GM21737 (cell line): ENCODE measurements at regions not wholly inside any gene's neighbourhood (a gene's known extent, or its start where the extent isn't known, plus 50 kb on each side); places are given as distances from the start of the nearest gene placed in this dataset.
"Not testable (repeated sequence)": the region's sequence is repeated elsewhere in the genome, so short reads cannot be mapped to it uniquely, and the experiment has no call there.

ENCODE experiments used
- ATAC-seq: cut with Tn5 transposase; IDR thresholded peaks from one replicate; pipeline ENCODE4 v1.9.1; 2021; ENCODE audit warnings: mild to moderate bottlenecking, moderate library complexity; ENCODE audit not compliant: unreplicated experiment

DNA sequence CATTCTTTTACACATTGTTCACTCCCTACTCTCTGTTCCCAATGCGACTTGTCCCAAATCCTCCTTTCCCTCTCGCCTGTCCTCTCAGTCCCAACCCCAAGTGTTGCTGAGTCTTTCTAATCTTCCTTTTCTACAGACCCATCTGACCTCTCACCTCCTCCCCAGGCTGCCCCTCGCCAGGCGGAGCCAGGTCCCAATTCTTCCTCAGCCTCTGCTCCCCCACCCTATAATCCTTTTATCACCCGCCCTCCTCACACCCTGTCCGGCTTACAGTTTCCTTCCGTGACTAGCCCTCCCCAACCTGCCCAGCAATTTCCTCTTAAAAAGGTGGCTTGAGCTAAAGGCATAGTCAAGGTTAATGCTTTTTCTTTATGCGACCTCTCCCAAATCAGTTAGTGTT lies 373.4 kb downstream of the RND3 start:
- not testable (repeated sequence) for ATAC-seq

DNA sequence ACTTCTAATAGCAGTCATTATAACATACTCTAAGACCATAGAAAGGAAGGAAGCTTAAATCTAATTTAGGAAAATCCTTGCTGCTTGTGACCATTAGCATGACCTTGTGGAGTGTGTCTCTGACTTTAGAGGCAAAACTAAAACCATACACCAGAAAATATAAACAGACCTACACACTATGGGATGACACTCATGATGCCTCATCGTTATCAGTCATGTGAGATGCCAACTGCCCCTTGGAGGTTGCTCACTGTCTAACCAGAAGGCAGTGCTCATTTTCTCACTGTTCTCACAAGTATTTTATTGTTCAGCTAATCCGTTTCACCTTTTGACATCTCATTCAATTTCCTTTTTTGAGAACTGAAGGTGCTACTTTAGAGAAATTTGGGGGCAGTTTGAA lies 376.9 kb downstream of the RND3 start:
- no peak for ATAC-seq

DNA sequence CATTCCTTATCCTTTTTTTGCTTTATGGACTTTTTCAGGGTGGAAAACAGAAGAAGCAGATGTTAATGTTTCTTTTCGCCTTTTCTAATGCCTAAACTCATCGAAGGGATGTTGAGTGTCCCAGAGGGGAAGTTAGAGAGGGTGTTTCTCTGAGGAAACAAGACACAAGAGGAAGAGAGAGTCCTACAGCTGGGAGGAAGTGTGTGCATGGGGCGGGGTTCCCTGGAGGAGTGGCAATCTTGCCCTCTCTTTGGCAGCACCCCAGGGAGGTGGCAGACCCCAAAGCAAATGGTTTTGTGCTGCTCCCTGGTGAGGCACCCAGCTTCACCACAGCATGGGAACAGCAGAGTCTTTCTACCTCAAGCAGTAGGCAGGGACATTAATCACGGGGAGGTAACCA lies 377.6 kb downstream of the RND3 start:
- ATAC-seq: no peak

DNA sequence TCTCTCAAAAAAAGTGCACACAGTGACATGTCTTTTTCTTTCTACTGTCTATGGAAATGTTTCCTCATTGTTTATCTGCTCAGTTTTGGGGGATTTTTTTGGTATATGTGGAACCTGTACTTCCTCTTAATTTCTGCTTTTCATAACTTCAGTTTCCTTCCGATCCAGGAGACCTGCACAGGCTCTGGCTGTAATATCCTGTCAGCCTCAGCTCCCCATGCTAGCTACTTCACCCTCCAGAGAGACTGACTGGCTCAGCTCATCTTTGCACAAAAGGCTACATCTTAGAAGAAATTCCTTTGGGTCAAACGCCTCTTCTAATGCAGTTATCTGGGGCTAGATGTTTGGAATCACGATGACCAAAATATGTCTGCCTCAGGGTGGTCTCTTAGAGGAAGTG lies 378.4 kb downstream of the RND3 start:
- no peak for ATAC-seq

DNA sequence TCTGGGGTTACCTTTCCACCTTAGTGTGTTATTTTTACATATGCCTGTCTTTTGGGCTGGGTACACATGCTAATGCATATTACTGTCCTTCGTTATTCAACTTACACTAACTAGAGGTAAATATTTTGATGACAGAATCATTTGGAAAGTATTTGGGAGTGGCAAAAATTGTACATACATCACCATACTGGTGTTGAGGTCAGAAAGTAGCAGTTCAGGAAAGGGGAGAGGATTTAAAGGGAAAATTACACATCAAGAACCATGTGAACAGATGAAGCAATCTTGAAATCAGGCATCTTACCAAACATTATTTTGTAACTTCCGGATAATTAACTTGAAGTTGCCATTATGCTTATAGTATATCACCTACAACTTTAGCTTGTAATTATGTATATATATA lies 379.7 kb downstream of the RND3 start:
- no peak for ATAC-seq

DNA sequence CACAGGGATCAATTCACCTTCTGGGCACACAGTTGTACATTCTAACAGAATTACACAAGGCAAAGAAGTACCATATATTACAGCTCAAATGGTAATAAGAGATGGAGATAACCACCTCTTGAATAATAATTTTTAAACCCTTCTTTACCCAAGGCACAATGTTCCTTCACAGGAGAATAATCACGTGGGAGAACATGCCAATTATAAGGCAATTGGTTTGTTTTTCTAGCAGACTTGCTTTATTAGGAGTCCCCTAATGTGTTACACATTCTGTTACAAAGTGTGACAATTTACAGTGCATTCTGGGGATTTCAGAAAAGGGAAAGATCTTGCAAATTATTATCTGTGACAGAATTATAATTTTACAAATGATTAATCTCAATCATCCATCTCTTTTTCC lies 380.3 kb downstream of the RND3 start:
- no peak for ATAC-seq

DNA sequence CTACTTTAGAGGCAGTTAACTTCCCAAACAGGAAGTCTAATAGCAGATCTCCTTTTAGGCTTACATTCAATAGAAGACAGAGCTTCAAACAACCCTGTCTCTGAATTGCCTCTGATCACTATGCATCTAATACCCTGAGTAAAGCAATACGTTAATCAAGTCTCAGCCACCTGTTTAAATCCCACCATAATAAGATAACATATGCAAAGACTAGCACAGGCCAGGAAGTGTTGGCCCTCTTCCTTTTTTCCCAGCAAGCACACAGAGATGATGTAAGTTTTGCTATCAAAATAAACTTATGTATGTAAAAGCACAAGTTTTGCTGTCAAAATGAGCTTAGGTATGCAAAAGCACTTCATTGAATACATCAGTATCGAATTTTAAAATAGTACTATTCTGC lies 385.5 kb downstream of the RND3 start:
- no peak for ATAC-seq

DNA sequence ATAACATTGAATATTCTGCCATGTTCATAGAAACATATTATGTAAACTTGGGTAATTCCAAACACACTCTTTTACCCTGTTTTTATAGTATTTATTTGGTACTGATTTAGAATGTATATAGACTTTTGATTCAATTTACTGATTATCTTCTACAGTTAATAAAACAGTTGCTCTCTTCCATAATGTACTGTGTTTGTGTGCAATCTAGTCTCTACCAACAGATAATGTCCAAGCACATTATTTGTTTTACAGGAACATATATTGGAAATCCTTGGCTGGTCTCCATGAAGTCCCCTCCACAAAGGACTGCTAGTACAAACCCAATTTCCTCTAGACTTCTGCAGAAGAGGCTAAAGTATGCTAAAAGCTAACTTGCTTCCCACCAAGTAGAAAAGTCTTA lies 386.6 kb downstream of the RND3 start:
- ATAC-seq: no peak

DNA sequence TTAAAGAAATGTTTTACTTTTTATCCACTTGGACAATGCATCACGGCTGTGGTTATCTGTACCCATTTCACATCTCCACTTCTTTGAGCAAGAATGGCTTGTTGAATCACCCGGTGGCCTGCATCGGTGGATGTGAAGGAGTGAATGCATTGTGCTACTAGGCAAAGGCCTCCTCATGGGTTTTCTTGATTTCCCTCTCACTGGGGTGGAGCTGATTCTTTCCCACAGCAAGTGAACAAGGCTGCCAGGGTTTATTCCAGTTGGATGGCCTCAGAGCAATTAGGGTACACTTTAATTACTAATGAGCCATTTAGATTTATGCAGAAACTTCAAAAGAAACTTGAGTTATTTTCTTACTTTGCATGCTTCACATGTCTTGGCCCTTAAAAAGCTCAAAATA lies 387.1 kb downstream of the RND3 start:
- no peak for ATAC-seq

DNA sequence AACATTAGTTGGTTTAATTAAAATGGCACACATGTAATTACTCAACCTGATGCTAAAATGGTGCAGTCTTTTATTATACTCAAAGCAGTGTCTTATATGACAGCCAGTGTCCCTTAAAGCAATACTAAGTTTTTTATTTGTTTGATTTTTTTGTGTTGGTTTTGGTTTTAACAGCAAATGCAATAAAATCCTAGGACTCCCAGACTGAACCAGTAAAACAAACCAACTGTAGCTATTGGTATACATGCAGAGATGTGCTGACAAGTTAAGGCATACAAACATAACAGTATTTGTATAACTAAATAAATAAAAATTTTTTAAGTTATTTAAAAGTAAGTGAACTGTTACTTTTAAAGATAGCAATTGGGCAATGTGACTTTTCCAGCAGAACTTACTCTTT lies 387.7 kb downstream of the RND3 start:
- ATAC-seq: no peak

DNA sequence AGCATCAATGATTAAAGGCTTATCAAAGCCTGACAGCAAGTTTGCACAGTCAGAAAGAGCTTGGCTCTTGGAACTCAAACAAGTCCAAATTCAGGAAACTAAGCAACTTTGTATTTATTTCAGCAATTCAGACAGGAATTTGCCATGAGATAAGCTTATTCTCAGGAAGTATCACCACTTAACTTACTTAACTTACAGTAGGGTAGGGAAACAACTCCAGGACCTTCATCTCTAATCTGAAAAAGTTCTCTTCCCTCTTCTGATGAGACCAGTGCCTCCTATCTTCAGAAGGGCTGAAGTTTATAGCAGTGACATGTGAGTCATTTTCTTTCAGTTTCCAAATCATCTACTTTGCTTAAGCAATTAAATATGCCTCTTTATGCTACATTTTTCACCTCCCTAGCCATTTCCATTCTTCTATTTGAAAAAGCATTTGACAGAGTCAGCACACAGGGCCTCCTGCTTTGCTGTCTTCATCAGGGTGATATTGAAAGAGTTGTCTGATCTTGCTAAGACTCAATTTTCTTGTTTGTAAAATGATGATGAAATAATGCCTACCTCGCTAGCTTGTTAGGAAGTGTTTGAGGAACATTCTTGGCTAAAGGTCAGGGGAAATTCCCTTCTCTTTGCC lies 389.5 kb downstream of the RND3 start:
- ATAC-seq: no peak

DNA sequence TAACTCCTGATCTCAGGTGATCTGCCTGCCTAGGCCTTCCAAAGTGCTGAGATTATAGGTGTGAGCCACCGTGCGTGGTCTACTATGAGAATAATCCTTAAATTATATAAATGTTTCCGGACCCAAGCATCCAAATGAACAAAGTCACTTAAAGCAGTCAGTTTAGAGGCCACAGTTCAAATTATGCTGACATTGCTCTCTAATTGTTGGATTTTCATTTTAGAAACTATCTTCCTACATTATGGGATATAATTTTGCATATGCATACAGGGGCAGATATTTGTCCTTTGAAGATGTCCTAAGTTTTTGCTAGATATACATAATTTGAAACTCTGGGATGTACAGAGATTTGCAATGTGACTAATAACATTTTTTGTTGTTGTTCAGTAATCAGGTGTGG lies 390.1 kb downstream of the RND3 start:
- no peak for ATAC-seq

DNA sequence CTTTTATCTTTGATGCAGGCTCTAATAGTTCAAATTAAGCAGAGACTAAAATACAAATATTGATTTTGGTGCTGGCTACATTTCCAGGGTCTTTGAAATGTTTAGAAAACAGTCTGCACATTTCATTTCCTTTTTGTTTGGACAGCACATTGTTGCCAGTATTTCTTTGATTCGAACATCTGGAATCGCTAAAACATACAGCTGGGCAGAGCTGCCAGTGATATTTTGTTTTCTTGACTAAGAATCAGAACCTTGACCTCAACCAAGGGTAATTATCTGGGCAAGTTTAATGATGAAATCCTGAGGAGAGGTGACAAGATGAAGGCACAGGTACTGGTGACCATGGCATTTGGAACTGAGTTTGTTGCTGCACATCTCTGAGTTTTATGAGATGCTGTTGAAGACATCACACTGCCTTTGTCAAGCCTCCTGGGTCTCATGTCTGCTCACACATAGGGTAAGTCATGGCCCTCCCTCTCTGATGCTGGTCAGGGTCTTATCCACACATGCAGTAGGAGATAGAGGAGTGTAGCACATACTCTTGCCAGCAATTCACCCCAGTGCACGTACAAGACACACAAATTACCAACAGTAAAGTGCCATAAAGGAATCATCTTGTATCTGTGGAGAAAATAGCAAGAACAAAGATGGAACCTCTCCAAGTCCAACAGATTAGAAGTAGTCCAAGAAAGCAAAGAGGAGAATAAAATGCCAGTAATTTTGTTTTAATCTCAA lies 391.9 kb downstream of the RND3 start:
- ATAC-seq: no peak

DNA sequence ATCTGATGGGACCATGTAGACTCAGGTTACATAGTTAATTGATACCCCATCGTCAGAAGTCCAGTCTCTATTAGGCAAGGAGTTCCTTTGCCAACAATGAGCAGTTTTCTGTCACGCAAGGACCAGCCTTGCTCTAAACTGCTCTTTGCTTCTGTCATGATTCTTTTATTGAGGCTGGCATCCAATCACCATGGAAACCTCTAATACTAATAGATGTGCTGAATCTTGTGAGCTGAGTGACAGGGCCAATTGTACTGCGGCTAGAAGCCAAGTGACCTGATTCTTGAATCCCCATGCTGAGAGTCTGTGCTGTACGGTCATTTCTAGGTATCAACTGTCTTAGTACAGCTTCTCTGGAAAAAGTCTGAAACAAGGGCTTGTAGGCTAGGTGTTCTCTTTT lies 395.6 kb downstream of the RND3 start:
- no peak for ATAC-seq

DNA sequence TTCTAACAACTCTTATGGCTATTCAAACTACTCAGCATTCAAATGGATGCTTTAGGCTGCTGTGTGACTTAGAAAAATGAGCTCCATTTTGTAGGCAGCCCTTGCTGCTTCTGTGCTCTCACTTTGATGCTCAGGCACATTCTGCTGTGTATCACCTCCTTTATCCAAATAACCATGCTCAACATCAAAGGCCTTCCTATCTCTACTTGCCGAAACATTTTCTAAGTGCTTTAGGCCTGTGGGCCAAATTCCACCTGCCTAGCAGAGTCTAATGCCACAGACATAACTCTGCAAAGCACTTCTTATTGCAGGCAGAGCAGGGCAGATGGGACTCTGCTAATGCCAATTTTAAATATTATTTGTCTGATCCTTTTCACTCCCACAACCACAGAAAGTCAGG lies 397.4 kb downstream of the RND3 start:
- ATAC-seq: no peak

DNA sequence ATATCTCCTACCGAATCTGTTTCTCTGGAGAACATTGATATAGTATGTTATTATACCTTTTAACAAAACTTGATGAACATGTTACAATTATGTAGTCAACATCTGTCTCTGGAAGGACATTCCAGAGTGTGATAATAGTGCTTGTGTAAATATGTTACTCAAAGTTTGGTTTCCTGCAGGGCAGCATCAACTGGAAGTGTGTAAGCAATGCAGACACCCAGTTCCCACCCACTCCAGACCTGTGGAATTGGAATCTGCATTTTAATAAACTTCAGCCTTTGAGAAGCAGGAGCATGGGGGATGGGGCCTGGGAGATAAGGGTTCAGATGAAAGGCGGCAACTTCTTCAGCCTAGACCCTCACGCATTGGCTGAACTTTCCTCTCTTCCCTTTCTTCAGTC lies 398.9 kb downstream of the RND3 start:
- no peak for ATAC-seq

DNA sequence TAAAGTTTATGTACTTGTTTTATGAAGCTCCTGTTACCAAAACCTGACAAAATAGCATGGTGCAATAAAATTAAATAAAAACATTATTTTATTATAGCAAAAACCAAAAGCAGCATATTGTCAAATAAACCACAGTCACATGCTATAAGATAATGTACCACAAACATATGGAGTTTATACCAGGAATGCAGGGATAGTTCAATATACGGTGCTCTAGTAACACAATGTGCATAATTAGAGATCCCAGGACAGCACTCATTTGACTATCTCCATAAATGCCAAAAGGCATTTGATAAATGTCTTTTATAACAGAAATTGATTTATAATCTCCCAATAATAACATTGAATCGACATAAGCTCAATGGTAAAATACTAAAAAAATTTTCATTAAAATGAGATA lies 402.0 kb downstream of the RND3 start:
- ATAC-seq: no peak

DNA sequence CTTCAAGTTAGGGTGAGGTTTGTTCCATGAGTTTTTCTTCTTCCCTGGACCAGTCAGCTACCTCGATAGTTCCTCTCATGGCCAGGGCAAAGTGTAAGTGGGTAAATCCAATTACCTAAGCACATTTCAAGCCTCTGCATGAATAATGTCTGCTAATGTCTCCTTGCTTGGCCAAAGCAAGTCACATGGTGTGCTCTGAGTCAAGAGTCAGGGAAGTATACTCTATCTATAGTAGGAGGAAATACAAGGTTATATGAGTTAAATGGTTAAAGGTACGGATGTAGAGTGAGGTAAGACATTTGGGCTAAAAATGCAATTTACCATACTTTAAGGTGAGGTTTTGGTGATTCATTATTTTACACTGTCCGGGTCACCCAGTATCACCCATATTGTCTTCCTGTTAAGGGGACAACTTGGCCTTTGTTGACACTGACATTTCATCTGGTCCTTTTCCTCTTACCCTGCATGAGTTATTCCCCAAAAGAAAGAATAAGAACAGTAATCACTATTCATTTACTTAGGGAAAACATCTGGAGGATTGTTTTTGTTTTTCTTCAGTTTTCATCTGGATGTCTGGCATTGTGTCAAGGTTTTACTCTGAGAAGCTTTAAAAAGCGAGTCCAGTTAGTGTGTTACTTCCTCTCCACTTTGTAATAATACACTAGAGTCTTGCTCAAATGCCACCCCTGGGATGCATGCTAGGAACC lies 405.5 kb downstream of the RND3 start:
- no peak for ATAC-seq

DNA sequence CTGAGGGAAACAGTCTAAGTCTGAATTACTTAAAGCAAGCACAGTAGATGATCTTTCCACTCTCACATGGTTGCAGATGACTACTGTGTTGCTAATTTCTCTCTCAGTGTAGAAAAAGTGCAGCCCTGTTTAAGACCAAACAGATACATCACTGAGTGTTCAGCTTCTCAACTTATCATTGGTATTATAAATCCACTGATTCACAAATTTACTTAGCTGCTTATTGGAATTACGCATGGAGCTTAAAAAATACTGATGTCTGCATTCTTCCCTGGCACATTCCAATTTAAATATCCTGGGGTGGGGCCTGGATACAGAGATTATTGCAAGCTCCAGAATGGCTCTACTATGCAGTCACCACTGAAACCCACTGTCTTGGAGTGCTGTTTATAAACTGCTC lies 411.2 kb downstream of the RND3 start:
- no peak for ATAC-seq

DNA sequence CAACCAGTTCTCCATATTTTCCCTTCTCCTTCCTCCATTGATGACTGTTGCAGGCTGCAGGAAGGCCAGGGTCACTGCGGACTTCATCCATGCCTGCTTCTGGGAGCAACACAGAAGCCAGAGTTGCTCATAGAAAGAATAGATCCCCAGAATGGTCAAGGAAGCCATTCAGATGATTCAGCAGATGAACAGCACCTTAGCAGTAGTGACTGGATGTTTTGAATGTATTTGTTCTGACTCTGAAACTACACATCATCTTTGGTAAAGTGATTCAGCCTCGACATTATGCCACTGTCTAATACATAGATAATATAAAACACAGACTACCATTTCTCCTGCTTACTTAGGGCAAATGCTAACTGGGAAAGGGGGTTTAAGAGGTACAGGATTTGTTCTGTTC lies 411.6 kb downstream of the RND3 start:
- ATAC-seq: no peak

DNA sequence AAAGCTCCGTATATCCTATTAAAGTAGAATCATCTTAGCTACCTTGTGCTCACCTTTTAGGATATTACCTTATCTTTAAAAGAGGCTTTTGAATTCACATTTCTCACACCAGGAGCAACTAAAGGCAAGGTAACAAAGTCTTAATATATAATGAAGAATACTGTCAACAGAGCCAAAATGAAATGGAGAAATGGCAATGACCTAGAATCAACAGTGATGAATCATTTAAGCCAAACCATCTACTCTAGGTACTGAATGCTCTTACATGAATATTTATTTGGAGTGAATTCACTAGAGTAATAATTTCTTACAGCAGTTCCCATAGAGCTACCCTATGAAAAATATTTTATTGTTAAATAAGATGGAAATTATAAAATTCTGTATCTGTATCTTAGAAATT lies 421.0 kb downstream of the RND3 start:
- ATAC-seq: no peak

DNA sequence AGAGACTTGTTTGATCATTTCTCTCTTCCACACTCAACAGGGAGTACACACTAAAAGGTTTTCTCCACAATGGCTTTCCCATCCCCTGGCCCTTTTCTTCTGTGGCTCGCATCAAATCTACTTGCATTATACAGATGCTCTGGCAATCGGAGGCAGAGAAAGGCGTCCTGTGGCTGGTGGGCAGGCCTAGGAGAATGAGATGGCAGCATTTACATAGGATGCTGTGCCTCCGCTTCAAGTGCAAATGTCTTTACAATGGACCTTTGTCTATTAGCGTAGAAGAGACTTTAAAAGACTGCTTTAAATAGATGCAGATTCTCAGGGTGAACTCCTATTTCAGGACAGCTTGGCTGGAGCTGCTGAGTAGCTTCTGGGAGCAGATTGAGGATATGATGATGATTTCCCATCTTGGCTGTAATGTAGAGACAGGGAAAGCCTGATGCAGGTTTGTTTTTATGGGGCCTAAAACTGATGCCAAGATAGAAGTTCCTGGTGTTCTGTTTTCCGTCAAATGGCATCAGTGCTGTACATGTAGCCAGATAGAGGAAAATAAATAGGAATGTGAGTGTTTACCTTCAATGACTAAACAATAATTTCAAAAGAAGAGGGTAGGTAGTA lies 423.4 kb downstream of the RND3 start:
- no peak for ATAC-seq
